ENCODE measurements at regions not wholly inside any gene's neighbourhood (a gene's known extent, or its start where the extent isn't known, plus 50 kb on each side); places are given as distances from the start of the nearest gene placed in this dataset.
"Not testable (repeated sequence)": the region's sequence is repeated elsewhere in the genome, so short reads cannot be mapped to it uniquely, and the experiment has no call there.

GRCh38 chr2:209260281-209260680 lies 163.6 kb upstream of the MAP2 start:
- H2BK5ac ChIP-seq (ENCODE audit: insufficient read length, low read length), result no peak overlapping the region

DNA sequence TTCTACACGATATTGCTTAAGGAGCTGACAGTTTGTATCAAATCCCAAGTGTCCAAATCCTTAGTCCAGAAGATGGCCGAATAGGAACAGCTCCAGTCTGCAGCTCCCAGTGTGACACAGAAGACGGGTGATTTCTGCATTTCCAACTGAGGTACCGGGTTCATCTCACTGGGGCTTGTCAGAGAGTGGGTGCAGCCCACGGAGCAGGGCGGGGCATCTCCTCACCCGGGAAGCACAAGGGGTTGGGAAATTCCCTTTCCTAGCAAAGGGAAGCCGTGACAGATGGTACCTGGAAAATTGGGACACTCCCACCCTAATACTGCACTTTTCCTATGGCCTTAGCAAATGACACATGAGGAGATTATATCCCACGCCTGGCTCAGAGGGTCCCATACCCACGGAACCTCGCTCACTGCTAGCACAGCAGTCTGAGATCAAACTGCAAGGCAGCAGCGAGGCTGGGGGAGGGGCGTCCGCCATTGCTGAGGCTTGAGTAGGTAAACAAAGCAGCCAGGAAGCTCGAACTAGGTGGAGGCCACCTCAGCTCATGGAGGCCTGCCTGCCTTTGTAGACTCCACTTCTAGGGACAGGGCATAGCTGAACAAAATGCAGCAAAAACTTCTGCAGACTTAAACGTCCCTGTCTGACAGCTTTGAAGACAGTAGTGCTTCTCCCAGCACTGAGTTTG lies 162.3 kb upstream of the MAP2 start:
- H2AK5ac ChIP-seq (ENCODE audit: insufficient read length, low read length); H3T11ph ChIP-seq (ENCODE audit: low read length); H2BK12ac ChIP-seq (ENCODE audit: insufficient read length, low read depth, low read length); H3K79me1 ChIP-seq (ENCODE audit: insufficient read depth, low read depth, low read length, poor library complexity, severe bottlenecking); H3K4me2 ChIP-seq (ENCODE audit: insufficient read depth, insufficient read length, low read length); H4K8ac ChIP-seq (replicated peaks; ENCODE audit: insufficient read length, low read depth, low read length); H3K27me3 Mint-ChIP-seq (ENCODE audit: low read depth); H2BK20ac ChIP-seq (ENCODE audit: low read depth, low read length, poor library complexity, severe bottlenecking); H2BK5ac ChIP-seq (ENCODE audit: insufficient read length, low read length); H3K4me3 Mint-ChIP-seq; H4K20me1 ChIP-seq (ENCODE audit: control insufficient read depth, insufficient read depth, insufficient read length); H2BK15ac ChIP-seq (ENCODE audit: low read depth, low read length); H3K14ac ChIP-seq (ENCODE audit: insufficient read depth, low read length); H2BK120ac ChIP-seq (ENCODE audit: low read depth, low read length, poor library complexity, severe bottlenecking); H3K18ac ChIP-seq (ENCODE audit: insufficient read length, low read depth, low read length); H3K4me1 Mint-ChIP-seq; H3K56ac ChIP-seq (ENCODE audit: insufficient read length, low read depth, low read length); H4K5ac ChIP-seq (ENCODE audit: insufficient read length, low read depth, low read length); H3K27ac Mint-ChIP-seq; H3K27me3 ChIP-seq (ENCODE audit: insufficient read depth, low read length); H3K79me2 ChIP-seq (ENCODE audit: insufficient read depth, low read length); H4K91ac ChIP-seq (ENCODE audit: insufficient read length, low read depth, low read length); H3K9me3 ChIP-seq (ENCODE audit: control insufficient read depth, low read depth, low read length); H3K4me1 ChIP-seq (ENCODE audit: insufficient read depth, low read length); H3K27ac ChIP-seq (ENCODE audit: insufficient read length, low read depth, low read length); H3K23me2 ChIP-seq (ENCODE audit: insufficient read length, low read depth, low read length, poor library complexity, severe bottlenecking); H3K4ac ChIP-seq (ENCODE audit: low read depth, low read length); H3K9ac ChIP-seq (ENCODE audit: extremely low read depth, insufficient read length, low read length); H2AFZ ChIP-seq (ENCODE audit: low read length); H3K23ac ChIP-seq (ENCODE audit: insufficient read length, low read depth, low read length); DNase-seq: not testable (repeated sequence)
- Mint-ChIP-seq H3K9me3 (peaks cover 16 to 21% of the 10 kb centered on the region in 2 experiments; a peak in 4 of 5 replicates), H3K36me3 (ENCODE audit: insufficient read depth in 1 of 3, low read depth in 3 of 3) (peaks cover 7 to 20% (median 15%) of the 10 kb centered on the region in 3 experiments; a peak in 6 of 7 replicates)
- WGBS (ENCODE audit: extremely low coverage, insufficient read length, low lambda C conversion rate), result no CpG with 5 or more reads among the region's 16 CpGs

More at GRCh38 chr2:209260281-209260680, 163.6 kb upstream of the MAP2 start:
- Mint-ChIP-seq H3K27ac (no peak overlapping the region), H3K27me3 (ENCODE audit: low read depth) (no peaks in the 10 kb centered on the region), H3K4me3 (no peak overlapping the region), H3K36me3 (ENCODE audit: insufficient read depth in 1 of 3, low read depth in 3 of 3) (peaks cover 7 to 22% (median 15%) of the 10 kb centered on the region in 3 experiments; a peak in 6 of 7 replicates), H3K9me3 (peaks cover 15 to 18% of the 10 kb centered on the region in 2 experiments; a peak in 4 of 5 replicates), H3K4me1 (peaks cover 0 to 4% of the 10 kb centered on the region in 2 experiments; a peak in 3 of 4 replicates)
- Histone ChIP-seq H4K91ac (ENCODE audit: insufficient read length, low read depth, low read length) (no peak overlapping the region), H3K23ac (ENCODE audit: insufficient read length, low read depth, low read length) (no peak overlapping the region), H3K4me1 (ENCODE audit: insufficient read depth, low read length) (no peaks in the 10 kb centered on the region; the same call in 1 of the 2 replicates), H2BK120ac (ENCODE audit: low read depth, low read length, poor library complexity, severe bottlenecking) (no peak overlapping the region), H3K27me3 (ENCODE audit: insufficient read depth, low read length) (no peaks in the 10 kb centered on the region), H2AK5ac (ENCODE audit: insufficient read length, low read length) (no peak overlapping the region), H3K18ac (ENCODE audit: insufficient read length, low read depth, low read length) (no peak overlapping the region), H3K9me3 (ENCODE audit: control insufficient read depth, low read depth, low read length) (no peaks in the 10 kb centered on the region), H3K79me1 (ENCODE audit: insufficient read depth, low read depth, low read length, poor library complexity, severe bottlenecking) (no peaks in the 10 kb centered on the region), H4K5ac (ENCODE audit: insufficient read length, low read depth, low read length) (no peak overlapping the region), H3K79me2 (ENCODE audit: insufficient read depth, low read length) (no peaks in the 10 kb centered on the region), H4K20me1 (ENCODE audit: control insufficient read depth, insufficient read depth, insufficient read length) (no peaks in the 10 kb centered on the region), H3K27ac (ENCODE audit: insufficient read length, low read depth, low read length) (no peak overlapping the region), H3K56ac (ENCODE audit: insufficient read length, low read depth, low read length) (no peak overlapping the region), H2BK20ac (ENCODE audit: low read depth, low read length, poor library complexity, severe bottlenecking) (no peak overlapping the region), H3K9ac (ENCODE audit: extremely low read depth, insufficient read length, low read length) (no peak overlapping the region), H3K4ac (ENCODE audit: low read depth, low read length) (no peak overlapping the region), H3K23me2 (ENCODE audit: insufficient read length, low read depth, low read length, poor library complexity, severe bottlenecking) (no peaks in the 10 kb centered on the region), H3T11ph (ENCODE audit: low read length) (no peak overlapping the region), H4K8ac (replicated peaks; ENCODE audit: insufficient read length, low read depth, low read length) (no peak overlapping the region), H2AFZ (ENCODE audit: low read length) (no peak overlapping the region), H3K4me2 (ENCODE audit: insufficient read depth, insufficient read length, low read length) (no peak overlapping the region), H2BK15ac (ENCODE audit: low read depth, low read length) (no peak overlapping the region), H3K14ac (ENCODE audit: insufficient read depth, low read length) (no peak overlapping the region), H2BK12ac (ENCODE audit: insufficient read length, low read depth, low read length) (no peak overlapping the region)
- TF ChIP-seq, protein P1, sequence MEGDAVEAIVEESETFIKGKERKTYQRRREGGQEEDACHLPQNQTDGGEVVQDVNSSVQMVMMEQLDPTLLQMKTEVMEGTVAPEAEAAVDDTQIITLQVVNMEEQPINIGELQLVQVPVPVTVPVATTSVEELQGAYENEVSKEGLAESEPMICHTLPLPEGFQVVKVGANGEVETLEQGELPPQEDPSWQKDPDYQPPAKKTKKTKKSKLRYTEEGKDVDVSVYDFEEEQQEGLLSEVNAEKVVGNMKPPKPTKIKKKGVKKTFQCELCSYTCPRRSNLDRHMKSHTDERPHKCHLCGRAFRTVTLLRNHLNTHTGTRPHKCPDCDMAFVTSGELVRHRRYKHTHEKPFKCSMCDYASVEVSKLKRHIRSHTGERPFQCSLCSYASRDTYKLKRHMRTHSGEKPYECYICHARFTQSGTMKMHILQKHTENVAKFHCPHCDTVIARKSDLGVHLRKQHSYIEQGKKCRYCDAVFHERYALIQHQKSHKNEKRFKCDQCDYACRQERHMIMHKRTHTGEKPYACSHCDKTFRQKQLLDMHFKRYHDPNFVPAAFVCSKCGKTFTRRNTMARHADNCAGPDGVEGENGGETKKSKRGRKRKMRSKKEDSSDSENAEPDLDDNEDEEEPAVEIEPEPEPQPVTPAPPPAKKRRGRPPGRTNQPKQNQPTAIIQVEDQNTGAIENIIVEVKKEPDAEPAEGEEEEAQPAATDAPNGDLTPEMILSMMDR (conservative IDR thresholded peaks at IDR 0.05), result no peak
- no CpG with 5 or more reads among the region's 5 CpGs for WGBS (ENCODE audit: extremely low coverage, insufficient read length, low lambda C conversion rate)
- DNase-seq, result no peak

All from H9 (cell line).